PFSK-1 (cell line): ENCODE measurements at regions not wholly inside any gene's neighbourhood (a gene's known extent, or its start where the extent isn't known, plus 50 kb on each side); places are given as distances from the start of the nearest gene placed in this dataset.

ENCODE experiments used
- FOXP2 ChIP-seq: optimal IDR thresholded peaks from 2 replicates; pipeline ENCODE3; 2011; ENCODE audit warnings: borderline replicate concordance, control low read depth, inconsistent platforms; ENCODE audit not compliant: insufficient read depth; ENCODE audit errors: extremely low read length, extremely low read depth
- POLR2AphosphoS5 ChIP-seq: IDR thresholded peaks from 2 replicates; pipeline ENCODE4 v1.6.1; 2012; ENCODE audit warnings: low read depth, mild to moderate bottlenecking, control low read depth, low read length, moderate library complexity
- REST ChIP-seq, 2 experiments: IDR thresholded peaks; 2 replicates each; pipeline versions ENCODE4 v1.6.1 to v1.8.0; 2011 to 2012; ENCODE audit warnings: low read depth in 2 of 2, low read length in 2 of 2, control low read depth in 1 of 2, inconsistent platforms in 1 of 2, mild to moderate bottlenecking in 1 of 2, moderate library complexity in 1 of 2; ENCODE audit not compliant: insufficient read depth in 1 of 2
- SIN3A ChIP-seq: IDR thresholded peaks from 2 replicates; pipeline ENCODE4 v1.6.1; 2012; ENCODE audit warnings: mild to moderate bottlenecking, low read length, moderate library complexity, borderline replicate concordance; ENCODE audit not compliant: insufficient read depth
- TAF1 ChIP-seq: IDR thresholded peaks from 2 replicates; pipeline ENCODE4 v1.6.1; 2012; ENCODE audit warnings: low read length, control low read depth, borderline replicate concordance; ENCODE audit not compliant: insufficient read depth

- TF ChIP-seq REST (IDR thresholded peaks at IDR 0.05; ENCODE audit: insufficient read depth in 1 of 2, low read depth in 2 of 2, low read length in 2 of 2) = no peak
- no peak for TF ChIP-seq TAF1
- no peak for TF ChIP-seq POLR2AphosphoS5
- no peak for TF ChIP-seq SIN3A
- no peak for TF ChIP-seq FOXP2
Measured at GRCh38 chr4:38279077-38279476, 318.9 kb downstream of the PTTG2 start.

- TF ChIP-seq POLR2AphosphoS5 (no peak), TAF1 (no peak), SIN3A (no peak), FOXP2 (no peak), REST (IDR thresholded peaks at IDR 0.05; ENCODE audit: insufficient read depth in 1 of 2, low read depth in 2 of 2, low read length in 2 of 2) (no peak)
Measured at GRCh38 chr4:38279650-38280322, 319.6 kb downstream of the PTTG2 start.

GRCh38 chr4:38280323-38280706, 320.1 kb downstream of the PTTG2 start:
- TF ChIP-seq POLR2AphosphoS5 (no peak), FOXP2 (no peak), SIN3A (no peak), REST (IDR thresholded peaks at IDR 0.05; ENCODE audit: insufficient read depth in 1 of 2, low read depth in 2 of 2, low read length in 2 of 2) (no peak), TAF1 (no peak)

- TF ChIP-seq SIN3A (no peak), FOXP2 (no peak), TAF1 (no peak), REST (IDR thresholded peaks at IDR 0.05; ENCODE audit: insufficient read depth in 1 of 2, low read depth in 2 of 2, low read length in 2 of 2) (no peak), POLR2AphosphoS5 (no peak)
Measured at GRCh38 chr4:38281371-38282071, 321.3 kb downstream of the PTTG2 start.
